Choroid plexus epithelial cell (primary cell): ENCODE measurements at regions not wholly inside any gene's neighbourhood (a gene's known extent, or its start where the extent isn't known, plus 50 kb on each side); places are given as distances from the start of the nearest gene placed in this dataset.

ENCODE experiments used
- DNase-seq: peaks from one replicate; pipeline ENCODE4 v3.0.0-alpha.2; 2010; ENCODE audit warnings: low read depth
- H3K4me3 ChIP-seq: 2 replicates; pipeline ENCODE4 v1.5.1; 2011; ENCODE audit warnings: low read depth, mild to moderate bottlenecking, control low read depth, low read length, moderate library complexity
- TF ChIP-seq, protein P1 (sequence below): conservative IDR thresholded peaks from 2 replicates; pipeline ENCODE4 v1.5.1; 2011; ENCODE audit warnings: low read depth, mild to moderate bottlenecking, control low read depth, inconsistent platforms, low read length, moderate library complexity

DNA sequence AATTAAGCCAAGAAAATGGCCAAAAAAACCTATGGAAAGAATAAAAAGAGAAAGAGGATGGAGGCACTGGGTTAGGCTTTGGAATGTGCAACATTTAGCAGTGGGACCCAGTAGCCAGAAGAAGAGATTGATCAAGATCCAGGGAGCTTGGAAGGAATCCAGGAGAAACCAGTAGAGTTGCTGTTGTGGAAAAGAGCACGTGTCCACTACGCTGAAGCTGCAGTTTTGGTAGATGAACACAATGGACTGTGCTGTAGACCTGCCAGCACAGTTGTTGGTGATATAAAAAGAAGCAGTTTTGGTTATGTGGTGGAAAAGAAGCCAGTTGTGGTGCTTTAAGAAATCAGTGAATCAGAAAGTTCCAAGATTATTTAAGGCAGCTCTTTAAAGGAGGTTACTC lies 802.2 kb upstream of the POM121L12 start:
- no peak overlapping the region for H3K4me3 ChIP-seq
- TF ChIP-seq, protein P1, sequence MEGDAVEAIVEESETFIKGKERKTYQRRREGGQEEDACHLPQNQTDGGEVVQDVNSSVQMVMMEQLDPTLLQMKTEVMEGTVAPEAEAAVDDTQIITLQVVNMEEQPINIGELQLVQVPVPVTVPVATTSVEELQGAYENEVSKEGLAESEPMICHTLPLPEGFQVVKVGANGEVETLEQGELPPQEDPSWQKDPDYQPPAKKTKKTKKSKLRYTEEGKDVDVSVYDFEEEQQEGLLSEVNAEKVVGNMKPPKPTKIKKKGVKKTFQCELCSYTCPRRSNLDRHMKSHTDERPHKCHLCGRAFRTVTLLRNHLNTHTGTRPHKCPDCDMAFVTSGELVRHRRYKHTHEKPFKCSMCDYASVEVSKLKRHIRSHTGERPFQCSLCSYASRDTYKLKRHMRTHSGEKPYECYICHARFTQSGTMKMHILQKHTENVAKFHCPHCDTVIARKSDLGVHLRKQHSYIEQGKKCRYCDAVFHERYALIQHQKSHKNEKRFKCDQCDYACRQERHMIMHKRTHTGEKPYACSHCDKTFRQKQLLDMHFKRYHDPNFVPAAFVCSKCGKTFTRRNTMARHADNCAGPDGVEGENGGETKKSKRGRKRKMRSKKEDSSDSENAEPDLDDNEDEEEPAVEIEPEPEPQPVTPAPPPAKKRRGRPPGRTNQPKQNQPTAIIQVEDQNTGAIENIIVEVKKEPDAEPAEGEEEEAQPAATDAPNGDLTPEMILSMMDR, result no peak
- no peak for DNase-seq

GRCh38 chr7:52211930-52212329 lies 823.5 kb upstream of the POM121L12 start:
- no peak overlapping the region for H3K4me3 ChIP-seq
- TF ChIP-seq, protein P1, result no peak

DNA sequence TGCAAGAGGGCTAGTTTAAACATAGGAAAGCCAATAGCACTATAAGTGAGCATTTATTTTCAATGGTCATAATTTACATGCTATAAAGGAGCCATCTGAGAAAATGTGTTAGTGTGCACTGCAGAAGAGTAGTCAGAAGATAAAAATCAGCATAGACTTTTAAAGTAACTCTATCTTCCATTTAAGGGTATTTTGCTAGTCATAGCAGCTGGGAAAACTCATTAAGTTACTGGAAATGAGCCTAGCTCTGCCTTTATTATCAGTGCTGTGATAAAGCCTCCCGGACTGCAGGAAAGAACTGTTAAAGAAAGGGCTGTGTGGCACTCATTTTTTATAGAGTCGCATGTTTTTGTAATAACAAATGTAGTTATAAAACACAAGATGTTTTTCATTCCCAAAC lies 825.8 kb upstream of the POM121L12 start:
- DNase-seq, result no peak
- TF ChIP-seq, protein P1, result no peak
- no peak overlapping the region for H3K4me3 ChIP-seq

More at GRCh38 chr7:52211930-52212329, 823.5 kb upstream of the POM121L12 start:
- DNase-seq, result no peak

GRCh38 chr7:52197221-52197620 lies 838.2 kb upstream of the POM121L12 start:
- DNase-seq, result no peak
- H3K4me3 ChIP-seq, result no peak overlapping the region
- TF ChIP-seq, protein P1, result no peak

- no peak overlapping the region for H3K4me3 ChIP-seq
- no peak for DNase-seq
- TF ChIP-seq, protein P1, result no peak
Measured at GRCh38 chr7:52195664-52196063, 839.8 kb upstream of the POM121L12 start.

DNA sequence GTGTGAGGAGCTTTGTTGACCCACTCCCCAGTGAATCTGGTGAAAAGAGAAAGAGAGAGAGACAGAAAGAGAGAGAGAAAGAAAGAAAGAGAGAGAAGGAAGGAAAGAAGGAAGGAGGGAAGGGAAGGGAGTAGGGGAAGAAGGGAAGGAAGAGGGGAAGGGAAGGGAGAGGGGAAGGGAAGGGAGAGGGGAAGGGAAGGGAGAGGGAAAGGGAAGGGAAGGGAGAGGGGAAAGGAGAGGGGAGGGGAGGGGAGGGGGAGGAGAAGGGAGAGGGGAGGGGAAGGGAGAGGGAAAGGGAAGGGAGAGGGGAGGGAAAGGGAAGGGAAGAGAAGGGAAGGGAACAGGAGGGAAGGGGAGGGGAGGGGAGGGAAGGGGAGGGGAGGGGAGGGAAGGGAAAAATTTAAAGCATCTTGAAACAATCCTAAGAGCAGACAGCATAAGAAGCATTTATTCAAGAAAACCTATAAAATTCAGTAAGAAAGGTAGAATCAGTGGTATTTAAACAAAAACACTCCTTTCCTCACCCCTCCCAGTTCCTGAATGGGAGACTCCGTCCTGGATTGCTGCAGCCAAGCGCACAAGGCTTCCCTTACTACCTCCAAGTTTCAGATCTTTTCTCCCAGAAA lies 846.2 kb upstream of the POM121L12 start:
- TF ChIP-seq, protein P1, result no peak
- H3K4me3 ChIP-seq, result no peak overlapping the region
- no peak for DNase-seq

- TF ChIP-seq, protein P1, result no peak
- no peak overlapping the region for H3K4me3 ChIP-seq
- no peak for DNase-seq
Measured at GRCh38 chr7:52184006-52184703, 851.3 kb upstream of the POM121L12 start.
